CD4-positive, alpha-beta T cell treated with Interleukin-17A for 4 hours (primary cell): ENCODE measurements at regions not wholly inside any gene's neighbourhood (a gene's known extent, or its start where the extent isn't known, plus 50 kb on each side); places are given as distances from the start of the nearest gene placed in this dataset.

Experiments used
- DNase-seq: peaks from one replicate; pipeline ENCODE4 v3.0.0-alpha.2; 2020; ENCODE audit warnings: mixed read lengths

- no peak for DNase-seq
These were observed 821.6 kb downstream of the TUSC7 start for GRCh38 chr3:117531078-117531767.

GRCh38 chr3:117532268-117532667 is 822.7 kb downstream of the TUSC7 start:
- no peak for DNase-seq

GRCh38 chr3:117534138-117534537 is 824.6 kb downstream of the TUSC7 start:
- DNase-seq = no peak

GRCh38 chr3:117536006-117536405 is 826.4 kb downstream of the TUSC7 start:
- no peak for DNase-seq

GRCh38 chr3:117537949-117538348 is 828.4 kb downstream of the TUSC7 start:
- no peak for DNase-seq

GRCh38 chr3:117539729-117540128 is 830.1 kb downstream of the TUSC7 start:
- DNase-seq = no peak

GRCh38 chr3:117540597-117540996 is 831.0 kb downstream of the TUSC7 start:
- DNase-seq = no peak

- no peak for DNase-seq
These were observed 832.1 kb downstream of the TUSC7 start for GRCh38 chr3:117541721-117542120.

GRCh38 chr3:117543521-117543920 is 833.9 kb downstream of the TUSC7 start:
- DNase-seq = no peak

GRCh38 chr3:117545484-117545883 is 835.9 kb downstream of the TUSC7 start:
- DNase-seq = no peak

GRCh38 chr3:117547956-117548550 is 838.5 kb downstream of the TUSC7 start:
- DNase-seq = no peak

- no peak for DNase-seq
These were observed 839.0 kb downstream of the TUSC7 start for GRCh38 chr3:117548600-117548999.

GRCh38 chr3:117549716-117550115 is 840.1 kb downstream of the TUSC7 start:
- DNase-seq = no peak

- DNase-seq = no peak
These were observed 841.2 kb downstream of the TUSC7 start for GRCh38 chr3:117550766-117551165.

- no peak for DNase-seq
These were observed 843.9 kb downstream of the TUSC7 start for GRCh38 chr3:117553461-117553860.

GRCh38 chr3:117556646-117557407 is 847.2 kb downstream of the TUSC7 start:
- no peak for DNase-seq

GRCh38 chr3:117557464-117558090 is 848.0 kb downstream of the TUSC7 start:
- no peak for DNase-seq

GRCh38 chr3:117558681-117559080 is 849.1 kb downstream of the TUSC7 start:
- DNase-seq = no peak

- DNase-seq = no peak
These were observed 852.4 kb downstream of the TUSC7 start for GRCh38 chr3:117562000-117562399.

GRCh38 chr3:117563063-117563462 is 853.5 kb downstream of the TUSC7 start:
- DNase-seq = no peak

GRCh38 chr3:117565777-117566176 is 856.2 kb downstream of the TUSC7 start:
- no peak for DNase-seq

GRCh38 chr3:117566926-117567325 is 857.3 kb downstream of the TUSC7 start:
- DNase-seq = no peak

GRCh38 chr3:117567382-117567781 is 857.8 kb downstream of the TUSC7 start:
- no peak for DNase-seq

- no peak for DNase-seq
These were observed 858.3 kb downstream of the TUSC7 start for GRCh38 chr3:117567906-117568305.
